Cardiac fibroblast (primary cell): ENCODE measurements at regions not wholly inside any gene's neighbourhood (a gene's known extent, or its start where the extent isn't known, plus 50 kb on each side); places are given as distances from the start of the nearest gene placed in this dataset.

Experiments
- DNase-seq, 2 donors: peaks; one replicate each; pipeline versions ENCODE4 v3.0.0 to v3.0.0-alpha.2; 2010; ENCODE audit warnings: low read depth in 2 of 2
- H3K4me3 ChIP-seq, 2 donors: replicated peaks in 1 of 2; 1 replicate in 1 of 2; 2 replicates in 1 of 2; pipeline ENCODE4 v1.5.1; 2011; ENCODE audit warnings: low read depth in 2 of 2, low read length in 2 of 2, mild to moderate bottlenecking in 2 of 2, moderate library complexity in 1 of 2
- CTCF ChIP-seq: IDR thresholded peaks from one replicate; pipeline ENCODE4 v1.5.1; 2011; ENCODE audit warnings: low read depth, mild to moderate bottlenecking, low read length, inconsistent platforms

GRCh38 chr5:73322437-73323076 is 126.0 kb downstream of the FOXD1 start:
- DNase-seq: no peak
- no peak for TF ChIP-seq CTCF
- H3K4me3 ChIP-seq: no peak overlapping the region

- peak; percentile 30 to 87 for DNase-seq
- H3K4me3 ChIP-seq: no peak overlapping the region
- TF ChIP-seq CTCF: no peak
These were observed 126.7 kb downstream of the FOXD1 start for GRCh38 chr5:73321757-73322436.

- H3K4me3 ChIP-seq: no peak overlapping the region
- no peak for DNase-seq
- no peak for TF ChIP-seq CTCF
These were observed 129.5 kb downstream of the FOXD1 start for GRCh38 chr5:73319036-73319435.

- DNase-seq: peak in 1 of 2 donors; percentile 40
- no peak overlapping the region for H3K4me3 ChIP-seq
- TF ChIP-seq CTCF: no peak
These were observed 130.3 kb downstream of the FOXD1 start for GRCh38 chr5:73318308-73318719.

GRCh38 chr5:73317523-73317922 is 131.1 kb downstream of the FOXD1 start:
- no peak for TF ChIP-seq CTCF
- DNase-seq: no peak
- no peak overlapping the region for H3K4me3 ChIP-seq

DNA sequence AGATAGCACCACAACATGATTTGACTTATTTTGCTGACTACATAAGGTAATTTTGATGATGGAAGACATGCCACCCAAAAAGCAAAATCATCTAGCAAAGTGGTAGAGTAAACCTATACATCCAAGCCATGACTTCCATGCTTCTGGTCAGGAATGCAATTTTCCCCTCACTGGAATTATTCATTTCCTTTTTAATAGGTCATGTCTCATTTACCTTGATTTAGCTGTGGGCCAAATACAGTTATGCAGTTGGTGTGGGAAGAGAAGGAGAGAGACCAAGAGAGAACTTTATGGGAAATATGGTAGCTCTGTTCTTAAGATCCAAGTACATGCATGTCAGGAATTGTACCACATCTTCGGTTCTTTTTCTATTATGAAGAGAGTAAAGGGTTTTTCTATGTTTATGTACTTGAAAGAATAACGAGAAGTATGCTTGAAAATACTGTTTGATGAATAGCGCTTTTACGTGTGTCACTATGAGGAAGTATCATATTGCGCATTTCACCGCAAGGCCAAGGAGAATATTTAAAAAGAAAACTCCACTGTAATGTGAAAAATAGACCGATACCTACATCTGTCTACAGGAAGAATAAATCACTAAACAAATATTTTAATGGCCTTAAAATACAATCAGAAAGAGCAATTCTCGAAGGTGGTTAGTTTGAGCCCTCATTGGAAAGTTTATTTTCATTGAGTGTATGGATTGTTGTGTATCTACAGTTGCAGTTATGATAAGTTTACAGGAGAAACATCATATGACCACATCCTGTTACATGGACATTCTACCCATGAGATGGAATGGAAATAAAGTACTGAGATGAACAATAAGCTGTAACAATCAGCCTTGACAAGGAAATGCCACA is 134.0 kb downstream of the FOXD1 start:
- DNase-seq: no peak
- no peak for TF ChIP-seq CTCF
- no peak overlapping the region for H3K4me3 ChIP-seq
